B cell (primary cell): ENCODE measurements at regions not wholly inside any gene's neighbourhood (a gene's known extent, or its start where the extent isn't known, plus 50 kb on each side); places are given as distances from the start of the nearest gene placed in this dataset.

Experiments used
- ATAC-seq: fragments of 200-7000 bp; cut with Tn5 transposase; one replicate; pipeline ENCODE4 v1.10.0; 2021; ENCODE audit warnings: low read depth, mild to moderate bottlenecking, moderate number of reproducible peaks, moderate library complexity
- CTCF ChIA-PET: fragments of 350-600 bp; sonication (Branson Sonifier 250); formaldehyde crosslinking; loops from one replicate; lab custom pipeline; 2021; ENCODE audit warnings: antibody characterized with exemption, inconsistent platforms; lab: Charles Lee
- POLR2A ChIA-PET: fragments of 350-600 bp; sonication (Branson Sonifier 250); formaldehyde crosslinking; loops from one replicate; lab custom pipeline; 2021; ENCODE audit warnings: antibody characterized with exemption; lab: Charles Lee
- DNase-seq: peaks from one replicate; pipeline ENCODE4 v3.0.0; 2013
- H2AFZ ChIP-seq: 2 replicates; pipeline ENCODE4 v1.6.1; 2012; ENCODE audit warnings: mild to moderate bottlenecking, low read depth, low read length; ENCODE audit not compliant: insufficient read depth, poor library complexity, severe bottlenecking
- H3K27ac ChIP-seq, 2 donors: 1 replicate in 1 of 2; 2 replicates in 1 of 2; pipeline ENCODE4 v1.5.1; 2012 to 2013; ENCODE audit warnings: low read length in 2 of 2, mild to moderate bottlenecking in 2 of 2, moderate library complexity in 1 of 2
- H3K27me3 ChIP-seq, 4 experiments: fragments of 200-600 bp in 1 of 4; sonication (generic) in 1 of 4; replicated peaks in 1 of 4; 1 replicate in 2 of 4; 2 replicates in 2 of 4; pipeline versions ENCODE4 v1.6.1 to v1.7.0; 2013 to 2016; ENCODE audit warnings: low read length in 3 of 4, mild to moderate bottlenecking in 2 of 4, mixed read lengths in 1 of 4, moderate library complexity in 1 of 4; ENCODE audit not compliant: insufficient read depth in 4 of 4, control insufficient read depth in 3 of 4; ENCODE audit errors: control extremely low read depth in 1 of 4
- H3K36me3 ChIP-seq, 2 experiments: replicated peaks in 1 of 2; 1 replicate in 1 of 2; 2 replicates in 1 of 2; pipeline versions ENCODE4 v1.6.1 to v1.7.1; 2013; ENCODE audit warnings: low read length in 1 of 2; ENCODE audit not compliant: insufficient read depth in 2 of 2, control insufficient read depth in 1 of 2; ENCODE audit errors: control extremely low read depth in 1 of 2, extremely low read depth in 1 of 2
- H3K4me1 ChIP-seq, 2 donors: fragments of 200-600 bp in 1 of 2; sonication (generic) in 1 of 2; 1 replicate in 1 of 2; 2 replicates in 1 of 2; pipeline versions ENCODE4 v1.5.1 to v1.6.1; 2013 to 2017; ENCODE audit warnings: low read length in 2 of 2; ENCODE audit not compliant: control insufficient read depth in 2 of 2, insufficient read depth in 2 of 2
- H3K4me2 ChIP-seq: replicated peaks from 2 replicates; pipeline ENCODE3; 2012; ENCODE audit warnings: mild to moderate bottlenecking, low read depth, low read length; ENCODE audit not compliant: poor library complexity, severe bottlenecking
- H3K4me3 ChIP-seq, 5 experiments: fragments of 200-600 bp in 1 of 5; sonication (generic) in 1 of 5; 1 replicate in 3 of 5; 2 replicates in 2 of 5; pipeline versions ENCODE4 v1.5.1 to v1.7.0; 2011 to 2016; ENCODE audit warnings: low read length in 4 of 5, mild to moderate bottlenecking in 4 of 5, low read depth in 2 of 5, control low read depth in 1 of 5, moderate library complexity in 1 of 5; ENCODE audit not compliant: insufficient read depth in 1 of 5; ENCODE audit errors: control extremely low read depth in 1 of 5, extremely low read depth in 1 of 5
- H3K79me2 ChIP-seq: fragments of 200-600 bp; sonication (generic); one replicate; pipeline ENCODE4 v1.6.0; 2016; ENCODE audit warnings: low read length; ENCODE audit not compliant: control insufficient read depth, insufficient read depth
- H3K9ac ChIP-seq: fragments of 200-600 bp; sonication (generic); 2 replicates; pipeline ENCODE4 v1.6.1; 2017; ENCODE audit warnings: mild to moderate bottlenecking, low read length, moderate library complexity
- H3K9me3 ChIP-seq, 3 donors: one replicate each; pipeline versions ENCODE4 v1.6.1 to v1.7.1; 2013; ENCODE audit warnings: low read length in 2 of 3; ENCODE audit not compliant: control insufficient read depth in 2 of 3, insufficient read depth in 1 of 3; ENCODE audit errors: control extremely low read depth in 1 of 3
- H4K20me1 ChIP-seq: 2 replicates; pipeline ENCODE4 v1.6.0; 2012; ENCODE audit warnings: mild to moderate bottlenecking, low read length; ENCODE audit not compliant: insufficient read depth, control insufficient read depth, poor library complexity, severe bottlenecking
- H3K27ac Mint-ChIP-seq: one replicate; pipeline ENCODE4 v1.8.0; 2021; ENCODE audit warnings: mixed read lengths
- H3K27me3 Mint-ChIP-seq: one replicate; pipeline ENCODE4 v1.8.0; 2021; ENCODE audit warnings: mixed read lengths
- H3K4me1 Mint-ChIP-seq: one replicate; pipeline ENCODE4 v1.8.0; 2021; ENCODE audit warnings: mixed read lengths
- H3K4me3 Mint-ChIP-seq: one replicate; pipeline ENCODE4 v1.8.0; 2021; ENCODE audit warnings: mixed read lengths
- H3K9me3 Mint-ChIP-seq: one replicate; pipeline ENCODE4 v1.8.0; 2022; ENCODE audit warnings: mixed read lengths; ENCODE audit not compliant: insufficient read depth
- EZH2 ChIP-seq: IDR thresholded peaks from 2 replicates; pipeline ENCODE4 v1.6.1; 2012; ENCODE audit warnings: borderline replicate concordance, low read depth, mild to moderate bottlenecking, moderate library complexity, low read length; ENCODE audit not compliant: insufficient read depth, poor library complexity, severe bottlenecking
- WGBS: methylation state at CpG from one replicate; pipeline ENCODE4 v1.1.5; 2013; ENCODE audit warnings: missing lambda C conversion rate; ENCODE audit not compliant: insufficient coverage; 5-methylcytosine and 5-hydroxymethylcytosine counted together
- intact Hi-C: fragments of 100-400 bp; cut with micrococcal nuclease; formaldehyde crosslinking; loops from one replicate; pipeline ENCODE4 v1.10.0; 2022
- TF ChIP-seq, protein P1 (sequence below): fragments of 200-600 bp; IDR thresholded peaks from one replicate; pipeline ENCODE4 v1.8.0; 2022; ENCODE audit warnings: antibody characterized with exemption, mild to moderate bottlenecking

DNA sequence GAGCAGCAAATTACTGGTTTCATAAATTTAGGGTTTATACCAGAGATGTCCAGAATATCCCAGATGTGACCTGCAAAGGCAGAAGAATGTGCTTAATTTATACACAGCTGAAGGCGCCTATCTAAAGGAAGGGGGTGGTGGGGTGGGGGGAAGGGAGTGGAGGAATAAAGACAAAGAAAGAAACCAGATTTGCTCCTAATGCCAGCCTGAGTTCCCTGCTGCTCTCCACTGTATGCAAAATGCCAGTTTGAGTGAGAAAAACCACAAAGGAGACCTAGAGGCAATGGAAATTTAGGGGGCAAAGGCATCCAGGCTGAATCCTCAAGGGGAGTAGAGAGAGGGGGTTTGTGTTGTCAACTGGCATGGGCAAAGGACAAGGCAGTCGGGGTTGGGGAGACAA lies 161.5 kb upstream of the TOX3 start:
- DNase-seq, result no peak
- no peaks in the 10 kb centered on the region for H3K9me3 ChIP-seq
- ChIA-PET POLR2A (no interaction called here), CTCF (interaction anchor here (1.1 kb wide), 1 partner anchor 13 kb away, joined by 3 read pairs; no protein-coding TSS in a partner anchor)
- H3K27ac ChIP-seq, result no peak overlapping the region
- Mint-ChIP-seq H3K27me3 (peaks cover 3% of the 10 kb centered on the region), H3K9me3 (no peaks in the 10 kb centered on the region), H3K4me3 (no peak overlapping the region), H3K4me1 (no peaks in the 10 kb centered on the region), H3K27ac (no peak overlapping the region)
- H3K27me3 ChIP-seq, result no peaks in the 10 kb centered on the region
- H3K79me2 ChIP-seq, result no peaks in the 10 kb centered on the region
- H3K36me3 ChIP-seq, result no peaks in the 10 kb centered on the region
- H4K20me1 ChIP-seq, result no peaks in the 10 kb centered on the region
- no peak overlapping the region for H3K4me2 ChIP-seq
- no peaks in the 10 kb centered on the region for H3K4me1 ChIP-seq
- 73% methylated on average over 2 of the region's 2 CpGs for WGBS
- no peak for TF ChIP-seq EZH2
- TF ChIP-seq, protein P1, sequence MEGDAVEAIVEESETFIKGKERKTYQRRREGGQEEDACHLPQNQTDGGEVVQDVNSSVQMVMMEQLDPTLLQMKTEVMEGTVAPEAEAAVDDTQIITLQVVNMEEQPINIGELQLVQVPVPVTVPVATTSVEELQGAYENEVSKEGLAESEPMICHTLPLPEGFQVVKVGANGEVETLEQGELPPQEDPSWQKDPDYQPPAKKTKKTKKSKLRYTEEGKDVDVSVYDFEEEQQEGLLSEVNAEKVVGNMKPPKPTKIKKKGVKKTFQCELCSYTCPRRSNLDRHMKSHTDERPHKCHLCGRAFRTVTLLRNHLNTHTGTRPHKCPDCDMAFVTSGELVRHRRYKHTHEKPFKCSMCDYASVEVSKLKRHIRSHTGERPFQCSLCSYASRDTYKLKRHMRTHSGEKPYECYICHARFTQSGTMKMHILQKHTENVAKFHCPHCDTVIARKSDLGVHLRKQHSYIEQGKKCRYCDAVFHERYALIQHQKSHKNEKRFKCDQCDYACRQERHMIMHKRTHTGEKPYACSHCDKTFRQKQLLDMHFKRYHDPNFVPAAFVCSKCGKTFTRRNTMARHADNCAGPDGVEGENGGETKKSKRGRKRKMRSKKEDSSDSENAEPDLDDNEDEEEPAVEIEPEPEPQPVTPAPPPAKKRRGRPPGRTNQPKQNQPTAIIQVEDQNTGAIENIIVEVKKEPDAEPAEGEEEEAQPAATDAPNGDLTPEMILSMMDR, result no peak
- no peak overlapping the region for H3K4me3 ChIP-seq
- no peak overlapping the region for H2AFZ ChIP-seq
- intact Hi-C loops, result no loop called here
- no peak overlapping the region for H3K9ac ChIP-seq
- ATAC-seq, result no peak

- Histone ChIP-seq H2AFZ (no peak overlapping the region), H3K27me3 (no peaks in the 10 kb centered on the region), H4K20me1 (no peaks in the 10 kb centered on the region), H3K4me1 (no peaks in the 10 kb centered on the region), H3K4me2 (no peak overlapping the region), H3K79me2 (no peaks in the 10 kb centered on the region), H3K36me3 (no peaks in the 10 kb centered on the region), H3K27ac (no peak overlapping the region), H3K9ac (no peak overlapping the region), H3K4me3 (no peak overlapping the region), H3K9me3 (no peaks in the 10 kb centered on the region)
- no peaks in the 10 kb centered on the region for H3K9me3 Mint-ChIP-seq
- CTCF ChIA-PET, result no interaction called here
- WGBS, result no CpG with 5 or more reads among the region's 3 CpGs
- no peak overlapping the region for H3K27ac Mint-ChIP-seq
- peaks cover 3% of the 10 kb centered on the region for H3K27me3 Mint-ChIP-seq
- DNase-seq (no peak), ATAC-seq (no peak)
- intact Hi-C loops, result no loop called here
- H3K4me1 Mint-ChIP-seq, result no peaks in the 10 kb centered on the region
- TF ChIP-seq, protein P1, result no peak
- no peak for TF ChIP-seq EZH2
- POLR2A ChIA-PET, result no interaction called here
- no peak overlapping the region for H3K4me3 Mint-ChIP-seq
Measured at GRCh38 chr16:52707676-52708337, 160.9 kb upstream of the TOX3 start.
